LNCaP clone FGC (cell line): ENCODE measurements at regions not wholly inside any gene's neighbourhood (a gene's known extent, or its start where the extent isn't known, plus 50 kb on each side); places are given as distances from the start of the nearest gene placed in this dataset.

Source experiments
- DNase-seq: peaks from one replicate; pipeline ENCODE4 v3.0.0-alpha.2; 2011; ENCODE audit warnings: low read depth
- H3K4me3 ChIP-seq: 2 replicates; pipeline ENCODE4 v1.5.1; 2011; ENCODE audit warnings: mild to moderate bottlenecking, low read depth, low read length, control low read depth
- TF ChIP-seq, protein P1 (sequence below): IDR thresholded peaks from 2 replicates; pipeline ENCODE4 v1.5.1; 2012; ENCODE audit warnings: mild to moderate bottlenecking; ENCODE audit not compliant: control insufficient read depth, insufficient read depth; ENCODE audit errors: extremely low read depth

DNA sequence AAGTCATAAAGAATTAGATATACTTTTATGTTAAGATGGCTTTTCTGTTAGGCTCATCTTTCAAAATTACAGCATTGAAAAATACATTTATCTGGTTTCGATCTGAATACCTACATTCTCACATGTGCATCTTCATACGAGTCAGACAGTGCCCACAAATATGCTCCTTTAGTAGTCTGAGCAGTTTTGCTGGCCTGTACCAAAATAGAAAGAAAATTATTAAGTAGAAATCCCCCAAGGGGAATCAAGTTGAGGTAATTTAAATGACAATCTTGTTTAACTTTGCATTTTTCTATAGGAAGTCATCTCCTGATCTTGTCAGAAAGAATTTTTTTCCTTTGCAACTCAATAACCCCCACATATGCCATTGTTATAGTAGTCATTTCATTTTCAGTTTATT, 287.4 kb upstream of the SEMA3D start:
- H3K4me3 ChIP-seq = no peak overlapping the region
- TF ChIP-seq, protein P1, sequence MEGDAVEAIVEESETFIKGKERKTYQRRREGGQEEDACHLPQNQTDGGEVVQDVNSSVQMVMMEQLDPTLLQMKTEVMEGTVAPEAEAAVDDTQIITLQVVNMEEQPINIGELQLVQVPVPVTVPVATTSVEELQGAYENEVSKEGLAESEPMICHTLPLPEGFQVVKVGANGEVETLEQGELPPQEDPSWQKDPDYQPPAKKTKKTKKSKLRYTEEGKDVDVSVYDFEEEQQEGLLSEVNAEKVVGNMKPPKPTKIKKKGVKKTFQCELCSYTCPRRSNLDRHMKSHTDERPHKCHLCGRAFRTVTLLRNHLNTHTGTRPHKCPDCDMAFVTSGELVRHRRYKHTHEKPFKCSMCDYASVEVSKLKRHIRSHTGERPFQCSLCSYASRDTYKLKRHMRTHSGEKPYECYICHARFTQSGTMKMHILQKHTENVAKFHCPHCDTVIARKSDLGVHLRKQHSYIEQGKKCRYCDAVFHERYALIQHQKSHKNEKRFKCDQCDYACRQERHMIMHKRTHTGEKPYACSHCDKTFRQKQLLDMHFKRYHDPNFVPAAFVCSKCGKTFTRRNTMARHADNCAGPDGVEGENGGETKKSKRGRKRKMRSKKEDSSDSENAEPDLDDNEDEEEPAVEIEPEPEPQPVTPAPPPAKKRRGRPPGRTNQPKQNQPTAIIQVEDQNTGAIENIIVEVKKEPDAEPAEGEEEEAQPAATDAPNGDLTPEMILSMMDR = no peak
- no peak for DNase-seq

DNA sequence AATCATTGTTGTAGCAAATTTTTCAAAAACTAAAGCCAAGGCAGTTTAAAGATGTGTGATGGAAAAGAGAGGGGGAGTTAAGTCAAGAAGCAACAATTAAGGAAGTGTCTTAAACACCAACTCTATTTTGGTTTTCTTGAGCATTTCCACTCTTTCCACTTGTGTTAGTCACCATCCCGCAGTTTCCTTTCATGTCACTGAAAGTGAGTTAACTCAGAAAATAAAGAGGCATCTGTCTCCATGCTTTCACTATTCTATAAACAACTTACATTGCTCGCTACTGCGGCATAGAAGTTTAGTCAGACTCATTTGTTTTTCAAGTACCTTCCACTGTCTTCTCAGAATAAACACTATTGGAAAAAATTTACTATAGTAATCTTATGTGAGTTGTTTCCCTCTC, 284.9 kb upstream of the SEMA3D start:
- TF ChIP-seq, protein P1 = no peak
- DNase-seq = no peak
- no peak overlapping the region for H3K4me3 ChIP-seq

DNA sequence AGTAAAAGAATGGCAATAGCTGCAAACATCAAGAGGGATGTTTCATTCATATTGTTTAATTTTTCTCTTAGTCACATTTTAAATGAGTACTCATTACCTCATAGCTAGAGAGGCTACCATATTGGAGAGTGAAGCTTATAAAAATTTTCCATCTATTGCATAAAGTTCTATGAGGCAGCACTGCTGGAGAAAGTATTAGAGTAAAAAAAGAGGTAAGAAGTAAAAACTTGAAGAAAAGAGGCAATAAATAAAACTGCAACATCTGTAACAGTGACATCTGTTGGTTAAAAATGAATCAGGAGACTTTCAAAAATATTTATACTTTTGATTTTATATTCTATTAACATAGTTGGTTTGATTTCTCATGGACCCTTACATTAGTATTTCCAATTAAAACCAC, 284.5 kb upstream of the SEMA3D start:
- no peak overlapping the region for H3K4me3 ChIP-seq
- no peak for DNase-seq
- TF ChIP-seq, protein P1 = no peak

DNA sequence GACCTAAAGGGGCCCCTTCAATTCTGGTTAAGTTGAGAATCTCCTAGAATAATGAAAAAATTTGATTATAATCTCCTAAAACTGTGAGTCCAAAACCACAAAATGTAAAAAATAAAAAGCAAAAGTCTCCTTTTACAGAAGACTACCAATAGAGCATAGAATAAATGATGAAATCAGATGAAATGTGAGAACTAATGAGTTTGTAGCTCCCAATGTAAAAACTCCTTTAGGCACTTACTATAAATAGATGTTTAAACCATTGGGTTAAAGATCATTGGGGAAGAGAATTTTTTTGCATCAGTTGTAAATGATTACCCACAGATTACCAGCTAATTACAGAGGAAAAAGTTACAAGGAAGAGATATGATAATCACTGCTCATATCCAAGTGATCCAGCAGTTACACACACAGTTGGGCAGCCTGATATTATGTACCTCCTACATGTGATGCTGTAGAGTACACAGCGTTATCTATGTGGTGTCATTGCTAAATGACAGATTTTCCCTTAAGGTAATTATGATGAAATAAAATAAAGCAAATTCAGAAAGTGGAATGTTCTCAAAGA, 282.7 kb upstream of the SEMA3D start:
- no peak for DNase-seq
- TF ChIP-seq, protein P1 = no peak
- no peak overlapping the region for H3K4me3 ChIP-seq

DNA sequence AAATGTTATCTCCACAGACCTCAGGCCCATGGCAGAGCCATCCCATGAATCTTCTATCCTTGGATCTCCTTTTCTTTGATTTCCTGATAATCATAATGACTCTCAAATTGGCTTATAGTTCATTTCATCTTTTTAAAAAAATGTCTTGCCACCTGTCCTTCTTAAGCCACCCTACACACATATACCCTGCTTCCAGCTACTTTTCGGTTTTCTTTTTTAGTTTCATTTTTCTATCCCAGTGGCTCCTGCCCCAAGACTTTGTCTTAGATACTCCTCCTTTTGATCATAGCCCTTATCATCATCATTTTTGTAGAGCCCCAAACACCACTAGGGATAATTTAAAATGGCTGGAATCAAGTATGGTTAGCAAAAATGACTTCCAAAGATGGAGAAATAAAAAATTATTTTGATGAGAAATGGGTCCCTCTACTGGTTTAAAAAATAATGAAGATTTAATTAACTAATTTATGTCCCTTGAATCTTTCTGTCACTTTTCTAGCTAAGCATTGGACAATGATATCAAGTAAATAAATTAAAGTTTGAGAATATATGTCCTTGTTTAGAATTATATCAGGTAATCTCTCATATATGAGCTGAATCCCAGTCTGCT, 277.3 kb upstream of the SEMA3D start:
- DNase-seq = no peak
- no peak overlapping the region for H3K4me3 ChIP-seq
- TF ChIP-seq, protein P1 = no peak

DNA sequence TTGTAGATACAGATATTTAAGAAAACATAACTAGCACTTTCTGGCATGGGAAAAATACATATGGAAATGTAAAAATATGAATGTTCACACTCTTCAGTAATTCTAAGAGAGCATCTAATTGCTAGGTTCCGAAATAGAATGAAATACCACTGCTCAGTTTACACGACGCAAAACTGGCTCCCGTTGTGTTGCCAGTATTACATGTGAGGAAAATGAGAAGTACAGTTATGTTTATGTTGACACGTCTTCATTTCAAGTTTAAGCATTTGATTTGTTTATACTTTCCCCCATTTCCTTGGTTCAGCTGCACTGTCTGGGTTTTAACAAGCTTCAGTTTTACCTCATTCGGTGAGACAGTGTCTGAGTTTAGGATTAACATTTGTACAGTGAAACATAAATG, 275.8 kb upstream of the SEMA3D start:
- TF ChIP-seq, protein P1 = no peak
- no peak overlapping the region for H3K4me3 ChIP-seq
- DNase-seq = no peak

DNA sequence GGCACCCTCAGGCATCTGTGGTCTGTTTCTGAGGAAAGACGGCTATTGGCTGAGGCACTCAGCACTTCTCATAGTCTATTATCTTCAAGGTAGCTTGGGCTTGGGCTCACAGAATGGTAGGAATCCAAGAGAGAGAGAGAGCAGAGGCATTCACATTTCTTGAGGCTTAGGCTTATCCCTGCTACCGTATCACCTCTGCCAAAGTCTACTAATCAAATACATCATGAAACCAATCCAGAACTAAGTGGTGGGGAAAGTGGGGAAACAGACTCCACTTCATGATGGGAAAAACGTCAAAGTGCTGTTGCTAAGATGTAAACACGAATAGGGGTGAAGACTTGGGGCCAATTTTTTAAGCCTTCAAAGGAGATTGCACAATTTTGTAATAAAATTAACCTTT, 271.1 kb upstream of the SEMA3D start:
- no peak overlapping the region for H3K4me3 ChIP-seq
- DNase-seq = no peak
- TF ChIP-seq, protein P1 = no peak
